Midbrain (tissue), 1 donor: ENCODE measurements at regions not wholly inside any gene's neighbourhood (a gene's known extent, or its start where the extent isn't known, plus 50 kb on each side); places are given as distances from the start of the nearest gene placed in this dataset.
"Not testable (repeated sequence)": the region's sequence is repeated elsewhere in the genome, so short reads cannot be mapped to it uniquely, and the experiment has no call there.

Experiments used
- DNase-seq: peaks from one replicate; lab custom pipeline; 2025; lab: John Stamatoyannopoulos, UW

DNA sequence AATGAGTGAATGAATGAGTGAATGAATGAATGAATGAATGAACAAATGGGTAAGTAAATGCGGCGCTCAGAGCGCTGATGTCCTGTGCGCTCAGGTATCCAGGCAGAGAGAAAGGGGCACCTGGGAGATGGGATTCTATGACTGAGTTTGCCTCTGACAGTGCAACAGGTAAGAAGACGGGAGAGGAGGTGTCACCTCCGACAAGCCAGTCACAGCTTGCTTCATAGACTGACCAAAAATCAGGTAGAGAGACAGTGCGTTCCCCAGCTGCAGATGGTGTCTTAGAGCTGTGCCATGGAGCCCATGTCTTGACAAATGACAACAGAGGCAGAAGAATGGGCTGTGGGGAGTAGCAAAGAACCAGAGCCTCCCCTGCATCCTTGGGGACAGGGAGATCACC lies 327.3 kb downstream of the FGFR2 start:
- DNase-seq = no peak

DNA sequence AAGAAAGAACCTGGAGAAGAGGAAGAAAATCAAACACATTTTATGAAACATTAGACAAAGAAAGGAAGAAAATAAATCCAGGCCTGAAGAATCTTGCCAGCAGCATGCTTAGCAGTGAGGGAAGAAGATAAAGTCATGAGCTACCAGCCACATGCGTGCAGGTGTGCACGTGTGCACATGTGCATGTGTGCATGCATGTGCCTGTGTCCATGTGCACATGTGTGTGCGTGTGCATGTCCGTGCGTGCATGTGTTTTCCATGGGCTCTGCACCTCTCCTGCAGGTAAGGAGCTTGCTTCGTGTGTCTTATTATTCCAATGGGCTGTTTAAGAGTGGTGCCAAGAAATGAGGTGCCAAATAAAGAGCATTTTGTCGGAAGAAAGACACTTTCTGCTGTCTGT lies 322.2 kb downstream of the FGFR2 start:
- DNase-seq = no peak

DNA sequence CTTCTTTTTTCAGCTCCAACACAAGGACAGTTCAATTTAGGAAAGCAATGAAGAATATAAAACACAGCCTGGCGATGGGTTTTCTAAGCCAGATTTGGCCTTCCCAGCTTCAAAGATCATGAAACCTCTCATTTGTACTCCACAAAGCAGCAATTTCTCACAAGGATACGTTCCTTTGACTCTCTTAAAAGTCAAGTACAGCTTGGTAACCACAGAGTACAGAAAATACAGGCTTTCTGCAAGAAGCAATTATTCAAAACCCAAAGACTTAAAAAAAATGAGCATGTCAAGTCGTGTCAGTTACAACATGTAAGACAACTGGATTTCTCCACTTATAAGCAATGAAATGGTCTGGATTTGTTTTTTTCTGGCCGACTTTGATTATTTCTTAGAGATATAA lies 321.4 kb downstream of the FGFR2 start:
- DNase-seq = no peak

GRCh38 chr10:121278386-121278785 lies 319.9 kb downstream of the FGFR2 start:
- not testable (repeated sequence) for DNase-seq

GRCh38 chr10:121281576-121281975 lies 316.7 kb downstream of the FGFR2 start:
- no peak for DNase-seq

DNA sequence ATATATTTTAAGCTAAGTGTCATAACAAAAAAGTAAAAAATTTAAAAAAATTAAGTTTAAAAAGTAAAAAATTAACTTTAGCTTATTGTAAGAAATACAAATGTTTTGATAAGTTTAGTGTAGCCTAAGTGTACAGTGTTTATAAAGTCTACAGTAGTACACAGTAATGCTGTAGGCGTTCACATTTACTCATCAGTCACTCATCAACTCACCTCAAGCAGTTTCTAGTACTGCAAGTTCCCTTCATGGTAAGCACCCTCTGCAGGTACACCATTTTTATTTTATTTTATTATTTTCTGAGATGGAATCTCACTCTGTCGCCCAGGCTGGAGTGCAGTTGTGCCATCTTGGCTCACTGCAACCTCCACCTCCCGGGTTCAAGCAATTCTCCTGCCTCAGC lies 316.0 kb downstream of the FGFR2 start:
- no peak for DNase-seq

DNA sequence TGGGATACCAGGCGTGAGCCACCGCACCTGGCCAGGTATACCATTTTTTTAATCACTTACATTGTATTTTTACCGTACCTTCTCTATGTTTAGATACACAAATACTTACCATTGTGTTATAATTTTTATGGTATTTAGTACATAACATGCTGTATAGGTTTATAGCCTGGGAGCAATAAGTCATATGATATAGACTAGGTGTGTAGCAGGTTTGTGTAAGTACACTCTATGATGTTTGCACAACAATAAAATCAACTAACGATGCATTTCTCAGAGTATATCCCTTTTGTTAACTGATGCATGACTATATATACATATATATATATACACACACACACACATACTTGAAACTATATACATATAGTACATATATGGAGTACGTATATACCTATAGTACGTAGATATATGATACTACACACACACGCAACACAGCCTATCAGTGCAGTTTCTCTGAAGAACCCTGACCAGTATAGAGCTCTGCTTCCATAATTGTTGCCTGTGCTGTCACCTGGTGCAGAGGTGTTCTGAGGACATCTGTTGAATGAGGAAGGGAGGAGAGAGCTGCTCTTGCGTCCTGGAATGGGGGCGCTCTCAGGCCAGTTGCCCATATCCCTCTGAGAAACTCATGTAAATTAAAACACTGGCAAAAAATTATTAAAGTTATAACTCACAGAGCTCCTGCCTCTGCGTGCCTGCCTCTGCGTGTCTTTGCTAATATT lies 315.3 kb downstream of the FGFR2 start:
- DNase-seq = no peak

DNA sequence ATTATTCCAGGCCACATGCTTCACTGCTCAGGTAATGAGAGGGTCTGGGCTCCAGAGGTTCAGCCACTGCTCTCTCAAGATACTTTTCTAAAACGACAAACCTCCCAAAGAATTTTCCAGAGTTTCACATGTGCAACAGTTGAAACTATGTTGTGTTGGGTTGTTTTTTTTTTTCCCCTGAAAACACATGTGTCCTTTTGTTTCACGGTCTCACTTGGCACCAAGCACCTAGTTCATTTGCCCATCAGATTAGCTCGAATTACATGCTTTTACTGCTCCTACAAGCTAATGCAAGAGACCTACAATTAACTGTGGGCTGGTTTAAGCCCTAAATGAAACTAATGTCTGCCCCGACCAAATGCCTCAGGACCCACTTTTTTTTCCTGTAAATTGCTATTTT lies 313.3 kb downstream of the FGFR2 start:
- no peak for DNase-seq

GRCh38 chr10:121285406-121286196 lies 312.6 kb downstream of the FGFR2 start:
- DNase-seq = no peak

GRCh38 chr10:121288011-121288410 lies 310.2 kb downstream of the FGFR2 start:
- DNase-seq = no peak

DNA sequence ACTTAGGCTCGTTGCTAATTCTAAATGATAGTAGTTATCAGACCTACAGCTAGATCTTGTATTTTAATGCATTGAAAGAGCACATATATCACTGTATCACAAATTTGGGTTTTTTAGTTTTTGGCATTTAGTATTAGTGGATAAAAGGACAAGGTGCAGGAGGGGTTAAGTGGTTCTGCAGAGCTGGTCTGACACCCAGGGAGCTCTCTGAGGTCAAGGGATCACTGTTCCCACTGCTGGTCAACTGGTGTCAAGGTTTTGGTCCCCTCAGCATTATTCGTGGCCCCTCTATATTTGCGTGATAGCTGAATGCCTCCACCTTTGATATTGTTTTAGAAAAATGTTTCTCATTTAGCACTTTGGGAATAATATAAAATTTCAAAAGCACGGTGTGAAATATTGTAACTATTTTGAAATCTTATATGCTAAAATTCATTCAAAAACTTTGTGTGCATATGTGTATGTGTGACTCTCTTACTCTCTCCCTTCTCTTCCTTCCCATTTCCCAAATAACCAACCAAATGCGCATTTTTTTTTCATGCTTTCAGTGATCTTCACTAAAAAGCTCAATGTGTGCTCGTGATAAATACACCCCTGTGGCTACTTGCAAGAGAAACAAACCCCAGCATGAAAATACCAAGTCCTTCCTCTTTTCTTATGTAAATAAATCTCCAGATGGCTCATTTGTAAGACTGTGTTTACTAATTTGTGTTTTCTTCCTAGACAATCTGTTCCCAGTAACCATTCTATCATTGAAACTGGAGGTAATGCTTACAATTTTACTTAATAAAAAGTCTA lies 309.2 kb downstream of the FGFR2 start:
- DNase-seq = no peak

- DNase-seq = no peak
Measured at GRCh38 chr10:121289800-121290199, 308.4 kb downstream of the FGFR2 start.

DNA sequence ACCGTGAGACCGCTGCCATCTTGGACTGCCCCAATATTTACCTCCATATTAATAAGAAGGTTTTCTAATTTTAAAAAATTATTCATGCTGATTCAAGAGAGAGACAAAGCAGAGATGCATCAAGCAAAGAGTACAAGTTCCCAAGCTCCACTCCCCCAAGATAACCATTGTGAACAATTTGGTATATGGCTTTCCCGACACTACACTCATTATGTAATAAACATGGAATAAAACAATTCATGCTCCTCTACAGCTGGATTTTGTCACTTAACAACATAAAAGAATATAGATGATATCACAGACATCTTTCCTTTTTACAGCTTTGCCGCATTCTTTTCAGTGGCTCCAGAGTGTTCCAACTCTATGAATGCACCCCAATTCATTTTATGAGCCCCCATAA lies 307.6 kb downstream of the FGFR2 start:
- no peak for DNase-seq

DNA sequence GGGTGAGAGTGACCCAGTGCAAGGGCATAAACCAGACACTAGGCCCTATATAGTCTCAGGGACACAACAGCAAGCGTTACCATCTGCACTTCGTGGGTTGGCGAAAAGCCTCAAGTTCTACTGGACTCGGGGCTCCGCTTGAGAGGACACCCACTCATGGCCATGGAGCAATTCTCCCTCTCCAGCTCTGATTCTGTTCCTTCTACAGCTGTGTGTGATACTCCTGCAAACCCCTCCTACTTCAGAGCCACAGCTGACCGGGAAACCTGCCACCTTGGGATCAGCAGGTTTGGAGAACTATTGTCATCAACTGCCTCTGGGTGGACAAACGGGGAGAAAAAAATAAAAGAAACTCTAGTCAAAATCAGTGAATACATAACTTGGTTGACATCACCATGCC lies 306.9 kb downstream of the FGFR2 start:
- no peak for DNase-seq

DNA sequence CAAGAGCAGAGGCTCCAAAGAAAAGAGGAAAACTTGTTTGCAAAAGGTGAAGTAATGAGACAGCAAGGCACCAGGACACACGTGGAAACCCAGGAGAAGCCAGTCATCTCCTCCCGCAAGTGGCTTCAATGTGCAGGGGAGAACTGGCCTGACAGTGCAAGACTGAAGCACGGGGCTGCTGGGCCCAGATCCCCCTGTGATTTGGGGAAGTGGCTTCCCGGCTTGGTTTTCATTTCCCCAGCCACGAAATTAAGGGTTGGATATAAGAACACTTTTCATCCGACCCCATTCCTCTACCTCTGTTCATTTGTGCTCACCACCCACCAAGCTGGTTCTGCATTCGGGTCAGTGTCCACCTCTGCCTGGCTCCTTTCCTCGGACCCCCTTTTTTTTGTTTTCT lies 306.4 kb downstream of the FGFR2 start:
- no peak for DNase-seq

DNA sequence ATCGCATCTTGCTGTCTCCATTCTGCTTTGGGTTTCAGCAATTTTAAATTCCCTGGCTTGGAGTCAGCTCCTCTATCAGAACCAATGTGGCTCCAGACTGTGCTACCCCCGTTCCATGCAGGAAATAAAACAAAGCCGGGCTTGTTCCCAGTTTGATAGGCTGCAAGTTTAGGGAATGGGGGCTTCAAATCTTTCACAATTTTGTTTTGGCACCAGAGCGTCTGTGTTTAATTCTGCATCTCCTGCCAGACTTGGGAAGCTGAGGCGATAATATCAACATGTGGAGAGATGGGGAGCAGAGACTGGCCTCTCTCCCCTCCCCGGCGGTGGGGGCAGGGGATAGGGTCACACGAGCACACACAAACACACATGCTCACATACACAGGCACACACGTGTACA lies 305.9 kb downstream of the FGFR2 start:
- no peak for DNase-seq

DNA sequence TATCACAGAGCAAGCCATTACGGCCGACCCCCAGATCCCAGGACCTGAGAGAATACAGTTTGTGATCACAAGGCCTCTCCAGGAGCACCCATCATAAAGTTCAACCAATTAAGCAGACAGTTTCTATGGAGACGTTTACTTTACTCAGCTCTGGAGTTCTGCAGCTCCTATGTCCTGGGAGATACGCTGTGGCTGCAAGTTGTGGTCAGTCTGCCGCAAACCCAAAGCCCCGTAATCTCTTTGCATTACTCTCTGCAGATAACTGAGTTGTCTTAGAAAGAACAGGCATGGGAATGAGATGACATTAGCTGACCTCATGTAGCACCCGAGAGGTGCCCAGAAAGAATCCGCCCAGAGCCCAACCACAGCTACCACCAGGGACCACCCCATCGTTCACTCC lies 305.1 kb downstream of the FGFR2 start:
- DNase-seq = no peak

DNA sequence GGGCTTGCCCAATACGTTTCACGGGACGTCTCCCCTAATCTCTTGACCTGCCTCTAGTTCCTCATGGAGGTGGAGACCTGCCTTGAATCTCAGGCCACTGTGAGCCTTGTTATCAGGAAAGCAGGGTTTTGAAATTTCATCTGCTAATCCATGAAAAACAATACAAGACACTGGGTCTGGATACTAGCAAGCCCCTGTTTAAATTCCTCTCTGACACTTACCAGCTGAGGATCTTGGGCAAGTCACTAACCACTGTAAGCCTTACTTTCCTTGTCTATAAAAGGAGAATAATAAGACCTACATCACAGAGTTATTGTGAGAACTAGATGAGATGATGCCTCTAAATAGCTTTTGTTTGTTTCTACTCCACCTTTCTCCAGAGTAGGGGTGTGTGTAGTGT lies 303.6 kb downstream of the FGFR2 start:
- no peak for DNase-seq

DNA sequence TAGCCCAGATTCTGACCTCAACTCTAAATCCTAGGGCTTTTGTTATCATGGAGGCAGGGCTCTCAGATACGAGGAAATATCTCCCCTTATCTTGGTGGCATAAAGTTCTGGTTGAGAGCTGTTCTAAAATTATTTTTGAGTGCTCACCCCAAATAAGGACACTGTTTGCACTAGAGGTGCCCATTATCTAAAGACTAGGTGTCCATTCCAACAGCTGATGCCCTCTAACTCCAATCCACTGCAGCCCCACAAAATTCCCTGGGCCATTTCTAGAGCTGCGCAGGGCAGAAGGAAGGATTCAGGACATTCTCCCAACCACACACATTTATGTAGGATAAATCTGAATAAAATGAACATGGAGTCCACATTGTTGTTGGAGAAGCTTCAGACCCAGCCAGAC lies 301.9 kb downstream of the FGFR2 start:
- no peak for DNase-seq

- no peak for DNase-seq
Measured at GRCh38 chr10:121296881-121297585, 301.2 kb downstream of the FGFR2 start.

DNA sequence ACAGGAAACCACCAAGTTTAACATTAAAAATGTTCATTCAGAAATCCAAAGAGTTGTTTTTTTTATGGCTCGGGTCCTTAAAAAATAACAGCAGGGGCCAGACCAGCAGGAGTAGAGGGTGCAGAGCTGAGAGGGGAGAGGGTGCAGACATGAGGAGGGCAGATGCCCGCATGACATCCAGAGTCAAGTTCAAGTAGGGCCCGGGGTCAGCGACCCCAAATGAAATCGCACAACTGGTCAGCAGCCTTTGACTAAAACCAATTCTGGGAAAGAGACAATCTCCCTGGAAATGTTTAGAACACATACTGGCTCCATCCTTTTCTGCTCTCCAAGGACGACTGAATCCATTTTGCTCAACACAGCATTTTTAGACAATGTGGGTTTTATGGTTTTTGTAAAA lies 297.5 kb downstream of the FGFR2 start:
- DNase-seq = no peak

GRCh38 chr10:121302541-121303180 lies 295.6 kb downstream of the FGFR2 start:
- DNase-seq = no peak
